ENCODE measurements at regions not wholly inside any gene's neighbourhood (a gene's known extent, or its start where the extent isn't known, plus 50 kb on each side); places are given as distances from the start of the nearest gene placed in this dataset.
"Not testable (repeated sequence)": the region's sequence is repeated elsewhere in the genome, so short reads cannot be mapped to it uniquely, and the experiment has no call there.

- not testable (repeated sequence) for DNase-seq
Observed at GRCh38 chr2:95767531-95767930, 175.7 kb downstream of the TRIM43 start.

GRCh38 chr2:95767950-95768349 lies 176.1 kb downstream of the TRIM43 start:
- not testable (repeated sequence) for DNase-seq

GRCh38 chr2:95769256-95769655 lies 177.5 kb downstream of the TRIM43 start:
- DNase-seq = not testable (repeated sequence)

- DNase-seq = not testable (repeated sequence)
Observed at GRCh38 chr2:95770726-95771125, 178.9 kb downstream of the TRIM43 start.

- not testable (repeated sequence) for DNase-seq
Observed at GRCh38 chr2:95774322-95775192, 182.8 kb downstream of the TRIM43 start.

GRCh38 chr2:95775193-95775531 lies 183.4 kb downstream of the TRIM43 start:
- DNase-seq = not testable (repeated sequence)

Data from stimulated activated CD4-positive, alpha-beta T cell treated with anti-CD3 and anti-CD28 coated beads, Interleukin-2, amount 100 ng/mL, for 24 hours (primary cell).